HCEC 1CT (cell line): ENCODE measurements at regions not wholly inside any gene's neighbourhood (a gene's known extent, or its start where the extent isn't known, plus 50 kb on each side); places are given as distances from the start of the nearest gene placed in this dataset.

Source experiments
- DNase-seq: peaks from one replicate; pipeline ENCODE4 v3.0.0-alpha.2; 2017

- DNase-seq = no peak
Observed at GRCh38 chr18:60809937-60810336, 437.4 kb upstream of the MC4R start.

- DNase-seq = no peak
Observed at GRCh38 chr18:60812921-60813320, 440.3 kb upstream of the MC4R start.

DNA sequence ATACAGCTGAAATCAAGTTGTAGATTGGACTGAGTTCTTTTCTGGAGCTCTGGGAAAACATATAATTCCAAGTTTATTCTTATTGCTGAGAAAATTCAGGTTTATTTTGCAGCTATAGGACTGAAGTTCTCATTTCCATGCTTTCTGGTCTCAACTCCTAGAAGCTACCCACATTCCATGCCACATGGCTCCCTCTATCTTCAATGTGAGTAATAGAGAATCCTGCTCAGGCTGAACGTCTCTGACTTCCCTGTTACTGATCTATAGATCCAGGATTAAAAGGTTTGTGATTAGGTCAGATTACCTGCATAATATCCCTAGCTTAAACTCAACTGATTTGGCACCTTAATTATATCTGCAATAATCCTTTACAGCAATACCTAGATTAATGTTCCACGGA, 453.8 kb upstream of the MC4R start:
- DNase-seq = no peak

- no peak for DNase-seq
Observed at GRCh38 chr18:60831971-60832370, 459.4 kb upstream of the MC4R start.

DNA sequence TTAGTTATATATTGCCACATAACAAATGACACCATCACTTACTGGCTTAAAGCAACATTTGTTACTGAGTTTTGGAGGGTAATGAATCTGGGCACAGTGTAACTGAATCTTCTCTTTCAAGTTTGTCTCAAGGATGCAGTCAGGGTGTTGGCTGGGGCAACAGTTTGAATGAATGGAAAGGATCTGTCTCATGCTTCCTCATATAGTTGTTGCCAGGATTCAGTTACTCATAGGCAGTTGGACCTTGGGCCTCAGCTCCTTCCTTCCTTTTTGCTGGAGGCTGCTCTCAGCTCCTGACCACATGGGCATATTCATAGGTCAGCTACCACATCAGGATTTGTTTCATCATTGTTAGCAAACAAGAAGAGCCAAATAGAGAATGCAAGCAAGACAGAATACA, 466.1 kb upstream of the MC4R start:
- no peak for DNase-seq

DNA sequence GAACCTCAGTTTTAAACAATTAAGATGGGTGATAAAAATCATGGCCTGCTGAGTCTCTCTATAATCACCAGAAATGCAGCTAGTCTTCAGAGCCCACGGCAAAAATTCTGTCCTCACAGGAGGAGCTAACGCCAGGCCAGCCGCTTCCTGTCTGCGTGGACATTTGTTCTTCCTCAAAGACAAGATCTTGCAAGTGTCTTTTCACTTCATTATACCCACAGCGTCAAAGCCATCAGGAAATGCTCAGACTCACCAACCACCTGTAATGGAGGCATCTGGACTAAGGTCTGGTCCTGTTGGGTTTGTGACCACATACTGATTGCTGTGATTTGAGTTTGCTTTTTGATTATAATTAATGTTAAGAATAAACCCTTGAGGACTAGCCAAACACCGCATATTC, 473.8 kb upstream of the MC4R start:
- DNase-seq = no peak

DNA sequence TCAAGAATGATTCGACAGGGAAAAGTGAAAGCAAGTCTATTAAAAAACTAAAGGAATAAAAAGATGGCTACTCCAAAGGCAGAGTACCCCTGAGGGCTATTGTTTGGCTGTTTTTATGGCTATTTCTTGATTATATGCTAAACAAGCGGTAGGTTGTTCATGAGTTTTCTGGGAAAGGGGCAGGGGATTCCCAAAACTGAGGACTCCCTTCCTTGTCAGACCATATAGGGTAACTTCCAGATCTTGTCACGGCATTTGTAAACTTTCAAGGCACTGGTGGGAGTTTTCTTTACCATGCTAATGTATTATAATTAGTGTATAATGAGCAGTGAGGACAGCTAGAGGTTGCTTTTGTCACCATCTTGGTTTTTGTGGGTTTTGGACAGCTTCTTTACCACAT, 474.9 kb upstream of the MC4R start:
- DNase-seq = no peak

DNA sequence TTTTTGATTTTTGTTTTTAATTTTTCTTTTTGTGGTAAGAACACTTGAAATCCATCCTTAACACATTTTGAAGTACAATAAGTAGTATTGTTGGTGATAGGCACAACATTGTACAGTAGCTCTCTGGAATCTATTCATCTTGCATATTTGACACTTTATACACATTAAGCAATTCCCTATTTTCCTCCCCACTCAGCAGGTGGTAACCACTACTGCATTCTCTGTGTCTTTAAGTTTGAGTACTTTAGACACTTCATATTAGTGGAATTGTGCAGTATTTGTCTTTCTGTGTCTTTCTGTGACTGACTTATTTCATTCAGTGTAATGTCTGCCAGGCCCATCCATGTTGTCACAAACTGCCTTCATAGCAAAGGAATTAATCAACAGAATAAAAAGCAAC, 471.7 kb upstream of the CDH20 start:
- no peak for DNase-seq

- no peak for DNase-seq
Observed at GRCh38 chr18:60862988-60863387, 470.2 kb upstream of the CDH20 start.

GRCh38 chr18:60865801-60866200, 467.4 kb upstream of the CDH20 start:
- DNase-seq = no peak

GRCh38 chr18:60870261-60871153, 462.7 kb upstream of the CDH20 start:
- DNase-seq = no peak

DNA sequence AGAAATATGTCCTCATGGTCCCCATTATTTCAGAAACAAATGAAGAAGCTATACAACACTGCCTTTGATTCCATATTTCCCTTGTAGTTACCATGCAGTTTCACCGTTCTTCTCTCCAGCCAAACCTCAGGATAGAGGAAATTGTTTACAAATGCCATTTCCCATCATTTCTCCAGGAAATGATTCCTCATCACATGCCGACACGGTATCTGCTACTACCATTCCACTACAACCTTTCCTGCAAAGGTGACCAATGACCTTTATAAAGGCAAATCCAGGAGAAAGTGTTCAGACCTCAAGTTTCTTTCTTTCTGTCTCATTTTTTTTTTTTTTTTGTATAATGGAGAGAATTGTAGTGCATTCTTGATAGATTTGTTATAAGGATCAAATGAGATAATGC, 460.8 kb upstream of the CDH20 start:
- DNase-seq = no peak

- DNase-seq = no peak
Observed at GRCh38 chr18:60873708-60874107, 459.5 kb upstream of the CDH20 start.

- DNase-seq = no peak
Observed at GRCh38 chr18:60875957-60876507, 457.2 kb upstream of the CDH20 start.

GRCh38 chr18:60880184-60880583, 453.0 kb upstream of the CDH20 start:
- DNase-seq = no peak

GRCh38 chr18:60883587-60883986, 449.6 kb upstream of the CDH20 start:
- no peak for DNase-seq

DNA sequence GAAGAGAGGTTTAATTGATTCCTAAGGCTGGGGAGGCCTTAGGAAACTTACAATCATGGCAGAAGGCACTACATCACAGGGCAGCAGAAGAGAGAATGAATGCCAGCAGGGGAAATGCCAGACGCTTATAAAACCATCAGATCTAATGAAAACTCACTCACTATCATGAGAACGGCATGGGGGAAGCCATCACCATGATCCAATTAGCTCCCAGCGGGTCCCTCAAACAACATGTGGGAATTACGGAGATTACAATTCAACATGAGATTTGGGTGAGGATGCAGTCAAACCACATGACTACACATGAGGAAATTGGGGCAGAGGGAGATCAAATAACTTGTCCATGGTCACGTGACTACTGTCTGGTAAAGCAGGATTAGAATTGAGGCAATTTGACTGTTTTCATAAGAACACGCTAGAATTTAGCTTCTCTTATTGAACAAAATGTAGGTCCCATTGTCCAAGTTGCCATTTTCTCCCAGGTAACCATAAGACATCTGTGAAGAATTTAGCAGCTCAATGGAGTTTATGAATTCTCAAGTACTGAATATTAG, 445.1 kb upstream of the CDH20 start:
- DNase-seq = no peak

- DNase-seq = no peak
Observed at GRCh38 chr18:60889442-60889841, 443.8 kb upstream of the CDH20 start.

- DNase-seq = no peak
Observed at GRCh38 chr18:60891936-60892335, 441.3 kb upstream of the CDH20 start.

DNA sequence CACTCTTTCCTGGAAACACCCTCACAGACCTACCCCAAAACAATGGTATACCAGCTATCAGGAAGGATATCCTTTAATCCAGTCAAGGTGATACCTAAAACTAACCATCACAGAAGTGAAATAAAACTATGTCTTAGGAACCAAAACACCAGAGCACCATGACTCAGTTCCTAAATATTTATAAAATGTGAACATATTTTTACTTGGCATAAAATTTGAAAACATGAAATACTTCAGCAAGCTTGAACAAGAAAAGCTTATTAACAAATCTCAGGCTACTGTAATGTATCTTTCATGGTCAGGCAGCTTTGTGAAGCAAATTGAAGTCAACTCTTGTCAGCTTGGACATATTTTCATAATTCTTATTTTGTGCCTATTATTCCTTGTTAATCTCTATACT, 440.8 kb upstream of the CDH20 start:
- peak; percentile 20 for DNase-seq

- peak; percentile 60 for DNase-seq
Observed at GRCh38 chr18:60892855-60893254, 440.4 kb upstream of the CDH20 start.

GRCh38 chr18:60893355-60894097, 439.7 kb upstream of the CDH20 start:
- DNase-seq = no peak

DNA sequence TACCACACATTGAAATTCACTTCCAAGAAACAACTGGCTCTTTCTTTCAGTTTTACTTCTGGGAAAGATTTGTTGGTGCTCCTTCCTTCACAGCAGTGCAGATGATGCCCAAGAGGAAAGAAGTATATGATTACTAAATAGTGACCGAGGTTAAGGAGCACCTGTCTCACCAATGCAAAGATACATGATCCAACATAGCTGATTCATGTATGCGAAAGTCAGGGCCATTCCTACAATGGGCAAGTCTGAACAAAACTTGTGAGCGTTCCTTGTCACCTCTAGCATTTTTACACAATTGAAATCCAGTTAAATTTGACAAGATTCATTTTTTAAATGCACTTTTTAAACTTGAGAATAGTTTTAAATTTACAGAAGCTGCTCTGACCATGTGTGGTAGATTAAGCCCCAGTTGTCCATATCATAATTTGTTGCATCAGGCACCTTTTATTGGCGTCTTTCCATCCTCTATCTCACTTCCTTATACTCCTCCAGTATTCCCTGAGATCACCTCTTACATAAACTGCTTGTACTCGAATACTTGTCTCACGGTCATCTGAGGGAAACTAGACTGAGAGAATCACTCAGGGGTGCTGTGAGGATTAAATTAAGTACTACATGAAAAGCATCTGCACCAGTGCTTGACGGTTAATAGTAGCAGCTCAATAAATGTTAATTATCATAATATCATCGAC, 438.8 kb upstream of the CDH20 start:
- DNase-seq = no peak
